ENCODE measurements at regions not wholly inside any gene's neighbourhood (a gene's known extent, or its start where the extent isn't known, plus 50 kb on each side); places are given as distances from the start of the nearest gene placed in this dataset.

DNA sequence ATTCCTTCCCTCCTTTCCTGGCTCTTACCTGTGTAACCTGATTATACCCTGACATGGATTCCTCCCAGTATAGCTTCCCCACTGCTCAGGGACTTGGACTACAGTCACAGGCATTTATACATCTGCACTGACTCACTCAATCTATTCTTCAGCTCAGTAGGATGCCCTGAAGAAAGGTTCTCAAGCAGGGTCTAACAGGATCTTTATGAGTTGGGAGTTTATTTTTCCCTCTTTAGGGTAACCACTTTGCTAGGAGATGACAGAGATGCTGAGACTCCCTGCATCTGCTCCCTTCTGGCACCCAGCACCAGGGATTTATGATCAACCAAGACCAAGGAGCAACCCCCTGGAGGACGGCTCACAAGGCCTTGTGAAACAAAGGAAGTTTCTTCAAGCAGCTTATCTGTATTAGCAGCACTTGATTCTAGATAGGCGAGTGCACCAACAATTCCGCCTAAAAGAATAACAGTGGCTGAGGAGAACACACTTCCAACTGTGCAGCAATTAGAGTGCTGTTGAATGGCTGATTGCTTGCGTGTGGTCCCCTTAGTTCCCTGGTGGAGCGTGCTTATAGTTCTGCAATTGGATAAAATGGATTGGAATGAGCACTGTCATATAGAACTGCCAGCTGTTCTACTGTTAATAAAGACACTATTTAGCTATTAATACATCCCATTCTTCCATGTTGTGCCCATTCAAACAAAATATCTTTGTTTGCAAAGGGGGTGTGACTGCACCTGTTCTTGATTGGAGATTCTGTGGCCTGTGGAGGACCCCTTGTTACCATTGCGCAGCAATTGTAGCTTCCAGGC is 482.6 kb downstream of the ZNF608 start:
- peak; percentile 16 for DNase-seq (ENCODE audit: low read depth)

DNA sequence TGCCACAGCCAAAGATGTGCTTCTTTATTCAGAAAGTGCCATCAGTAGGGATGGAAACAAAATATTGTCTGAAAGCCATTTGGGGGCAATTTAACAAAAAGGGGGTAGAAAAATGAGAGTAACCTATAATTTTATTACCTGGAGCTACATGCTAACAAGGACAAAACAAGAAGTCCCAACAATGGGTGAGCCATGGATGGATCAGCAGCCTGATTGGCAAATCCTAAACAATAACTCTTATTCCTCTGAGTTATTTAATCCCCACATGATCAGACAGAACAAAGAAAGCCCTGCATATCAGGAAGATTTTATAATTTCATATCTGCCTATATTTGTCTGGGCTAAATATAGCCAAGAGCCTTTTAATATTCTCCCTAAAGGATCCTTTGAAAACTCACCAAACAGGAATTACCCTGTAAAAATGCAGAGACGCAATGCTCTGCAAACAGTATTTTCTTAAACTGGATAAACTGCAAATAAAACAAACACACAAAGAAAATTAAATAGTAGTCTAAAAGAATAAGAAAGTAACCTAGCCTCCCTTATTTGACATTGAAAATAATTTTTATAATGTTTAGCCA is 483.4 kb downstream of the ZNF608 start:
- no peak for DNase-seq (ENCODE audit: low read depth)

DNA sequence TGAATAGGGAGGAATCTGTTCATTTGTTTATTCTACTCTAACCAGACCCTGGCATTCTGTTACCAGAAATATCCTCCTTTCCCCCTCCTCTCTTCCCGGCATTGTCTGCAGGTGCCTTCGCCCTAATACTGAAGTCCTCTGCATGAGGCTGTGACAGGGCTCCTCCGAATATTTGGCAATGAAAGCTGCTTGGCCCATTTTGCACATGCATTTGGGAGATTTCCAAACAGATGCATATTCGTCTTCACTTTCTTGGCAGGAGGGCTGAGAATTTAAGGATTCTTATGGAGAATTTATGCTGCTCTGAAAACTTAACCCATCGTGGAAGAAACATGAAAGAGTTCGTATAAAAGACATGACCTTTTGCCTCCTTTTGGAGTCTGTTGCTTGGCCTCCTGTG is 484.0 kb downstream of the ZNF608 start:
- no peak for DNase-seq (ENCODE audit: low read depth)

DNA sequence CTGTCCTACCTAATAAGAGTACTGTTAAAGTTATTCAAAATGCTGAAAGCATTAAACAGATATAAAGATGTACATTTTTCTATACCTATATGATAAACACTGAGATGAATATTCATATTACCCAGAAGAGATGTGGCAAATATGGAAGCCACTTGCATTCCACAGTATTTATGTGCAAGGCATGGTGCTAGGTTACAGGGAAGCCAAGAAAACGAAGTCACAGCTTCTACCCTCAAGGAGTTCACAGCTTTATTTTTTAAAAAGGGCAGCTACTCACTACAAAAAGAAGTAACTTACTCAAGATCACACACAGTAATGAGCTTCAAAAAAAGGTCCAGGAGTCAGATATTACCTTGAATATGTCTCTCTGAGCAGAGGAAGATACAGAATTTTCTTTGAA is 484.6 kb downstream of the ZNF608 start:
- DNase-seq (ENCODE audit: low read depth), result no peak

DNA sequence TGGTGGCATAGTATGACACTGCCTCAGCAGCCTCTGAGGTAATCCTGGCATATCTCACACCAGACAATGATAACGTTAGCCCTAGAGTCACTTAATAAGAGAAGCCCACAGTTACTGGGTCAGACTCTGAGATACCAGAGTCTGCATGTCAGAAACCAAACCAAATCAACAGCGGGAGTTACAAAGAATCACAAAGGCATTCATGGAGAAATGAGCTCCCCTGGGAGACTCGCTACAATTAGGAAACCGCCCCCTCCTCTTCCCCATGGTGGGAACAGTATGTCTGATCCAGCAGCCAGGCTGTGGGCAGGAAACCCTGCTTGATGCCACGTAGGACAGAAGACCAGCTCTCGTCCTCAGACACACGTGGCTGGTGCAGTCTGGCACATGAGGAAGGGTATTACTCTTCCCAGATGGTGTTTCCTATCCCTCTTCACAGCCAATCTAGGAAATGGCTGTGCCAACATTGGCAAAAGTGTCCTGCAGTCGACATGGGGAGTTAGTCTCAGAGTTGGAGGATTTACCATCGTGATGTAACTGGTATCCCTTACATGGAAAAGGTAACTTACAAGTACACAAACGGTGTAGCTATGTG is 485.4 kb downstream of the ZNF608 start:
- DNase-seq (ENCODE audit: low read depth), result no peak

DNA sequence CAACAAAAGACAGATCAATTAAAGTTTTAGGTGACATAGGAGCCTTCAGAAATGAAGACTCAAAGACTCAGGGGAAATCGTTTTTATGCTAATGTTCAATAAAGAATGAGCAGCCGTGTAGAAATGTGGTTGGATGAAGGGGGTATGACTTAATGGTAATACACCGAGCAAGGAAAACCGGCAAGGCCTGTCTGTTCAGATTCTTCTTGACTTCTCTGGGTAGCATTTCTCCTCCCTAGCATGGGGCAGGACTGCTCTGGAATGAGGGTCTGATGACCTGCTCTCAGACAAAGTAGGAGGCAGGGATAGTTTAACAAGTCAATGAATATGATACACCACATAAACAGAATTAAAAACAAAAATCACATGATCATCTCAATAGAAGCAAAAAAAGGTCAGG is 487.4 kb downstream of the ZNF608 start:
- DNase-seq (ENCODE audit: low read depth), result no peak

DNA sequence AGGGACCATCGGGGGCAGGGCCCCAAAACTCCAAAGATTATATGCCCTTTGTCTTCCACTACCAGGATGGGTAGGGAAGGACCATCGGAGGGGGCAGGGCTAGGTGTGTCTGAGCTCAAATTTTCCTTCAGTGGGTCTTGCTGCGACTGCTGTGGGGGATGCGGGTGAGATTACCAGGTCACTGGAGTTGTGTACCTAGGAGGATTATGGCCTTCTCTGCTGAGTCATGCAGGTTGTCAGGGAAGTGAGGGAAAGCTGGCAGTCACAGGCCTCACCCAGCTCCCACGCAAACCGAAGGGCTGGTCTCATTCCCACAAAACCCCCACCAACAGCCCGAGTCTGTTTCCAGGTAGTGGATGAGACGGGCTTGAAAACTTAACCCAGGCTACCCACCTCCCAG is 489.4 kb downstream of the ZNF608 start:
- no peak for DNase-seq (ENCODE audit: low read depth)

DNA sequence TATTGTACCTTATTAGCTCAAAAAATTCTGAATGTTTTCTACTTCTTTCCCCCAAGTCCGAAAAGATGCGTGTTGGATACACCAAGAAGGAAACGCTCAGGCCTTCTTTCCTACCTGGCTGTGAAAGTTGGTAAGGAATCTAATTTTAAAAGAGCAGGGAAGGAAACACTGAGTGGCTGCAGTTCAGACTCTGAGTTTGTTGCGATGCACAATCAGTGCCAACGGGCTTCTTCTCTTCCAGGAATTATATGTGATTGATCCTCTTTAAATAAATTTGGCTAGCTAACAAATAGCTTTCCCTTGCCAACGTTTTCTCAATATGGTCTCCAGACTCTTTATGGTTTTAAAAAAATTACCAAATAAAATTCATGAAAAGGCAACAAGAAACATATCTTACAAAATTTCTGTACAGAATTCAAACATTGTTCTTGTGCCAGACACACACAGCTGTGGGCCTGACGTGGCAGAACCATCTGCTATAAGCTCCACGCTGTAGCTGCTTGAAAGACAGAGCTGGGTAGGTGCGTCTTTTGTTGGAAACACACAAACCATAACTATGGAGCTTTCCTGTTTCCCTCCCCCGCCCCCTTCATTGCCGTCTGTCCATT is 493.1 kb downstream of the ZNF608 start:
- no peak for DNase-seq (ENCODE audit: low read depth)

DNA sequence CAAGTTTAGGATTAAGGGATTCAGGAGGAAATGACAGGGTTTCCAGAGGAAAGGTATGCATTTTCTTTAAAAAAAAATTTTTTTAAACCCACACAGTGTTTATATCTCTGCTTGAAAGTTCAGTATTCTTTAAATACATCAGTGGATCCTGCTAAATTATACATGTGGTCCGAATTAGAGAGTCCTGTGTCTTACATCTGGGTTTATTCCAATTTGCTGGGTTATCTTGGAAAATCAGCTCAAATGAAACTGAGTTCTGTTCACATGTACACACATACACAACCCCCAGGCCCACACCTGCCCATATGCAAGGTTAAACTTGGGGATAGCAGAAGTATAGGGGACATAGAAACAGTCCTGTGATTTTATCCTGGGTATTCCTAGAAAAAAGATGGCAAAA is 493.7 kb downstream of the ZNF608 start:
- DNase-seq (ENCODE audit: low read depth), result no peak

DNA sequence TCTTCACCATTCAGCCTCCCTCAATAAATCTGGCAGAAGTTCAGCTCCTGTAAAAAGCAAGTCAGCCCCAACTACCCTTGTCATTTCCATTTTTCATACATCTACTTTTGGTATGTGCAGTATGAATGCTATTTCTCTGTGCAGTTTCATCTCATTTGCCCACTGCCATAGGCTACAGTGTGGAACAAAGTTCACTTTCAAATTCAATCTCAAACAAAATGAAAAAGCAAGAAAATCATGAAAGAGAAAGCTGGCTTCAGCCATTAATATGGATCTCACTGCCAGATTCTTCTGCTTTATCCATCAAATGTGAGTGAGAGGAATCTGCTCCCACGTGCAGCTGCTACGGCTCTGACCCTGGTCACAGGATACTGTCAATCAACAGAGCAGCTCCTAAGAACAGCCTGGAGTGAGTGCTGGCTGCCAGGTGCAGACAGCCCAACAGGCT is 494.2 kb downstream of the ZNF608 start:
- DNase-seq (ENCODE audit: low read depth), result peak; percentile 38

DNA sequence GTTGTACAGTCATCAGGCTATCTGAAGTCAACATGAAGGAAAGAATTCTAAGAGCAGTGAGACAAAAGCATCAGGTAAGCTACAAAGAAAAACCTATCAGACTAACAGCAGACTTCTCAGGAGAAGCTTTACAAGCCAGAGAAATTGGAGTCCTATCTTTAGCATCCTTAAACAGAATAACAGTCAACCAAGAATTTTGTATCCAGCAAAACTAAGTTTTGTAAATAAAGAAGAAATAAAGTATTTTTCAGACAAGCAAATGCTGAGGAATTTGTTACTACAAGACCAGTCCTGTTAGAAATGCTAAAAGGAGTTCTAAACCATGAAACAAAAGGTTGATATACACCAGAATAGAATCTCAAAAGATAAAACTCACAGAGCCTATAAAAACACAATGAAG is 501.2 kb downstream of the ZNF608 start:
- DNase-seq (ENCODE audit: low read depth), result no peak

DNA sequence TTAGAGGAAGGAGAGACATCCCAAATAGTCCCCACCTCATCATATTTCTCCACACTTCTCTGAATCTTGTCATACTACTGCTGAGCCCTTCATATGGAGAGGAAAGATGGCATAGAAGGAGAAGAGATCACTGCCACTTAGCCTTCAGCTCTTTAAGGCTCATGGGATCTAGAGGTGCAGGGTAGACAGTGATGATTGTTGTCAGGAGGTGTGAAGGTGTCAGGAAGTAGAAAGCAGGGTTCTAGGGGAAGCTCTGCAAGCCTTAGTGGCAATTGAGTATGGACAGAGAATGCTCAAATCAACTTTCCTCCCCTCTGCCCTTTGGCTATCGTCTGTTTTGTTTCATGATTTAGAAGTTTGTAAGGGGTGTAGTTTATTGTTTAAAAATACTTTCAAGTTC is 505.7 kb downstream of the ZNF608 start:
- no peak for DNase-seq (ENCODE audit: low read depth)

DNA sequence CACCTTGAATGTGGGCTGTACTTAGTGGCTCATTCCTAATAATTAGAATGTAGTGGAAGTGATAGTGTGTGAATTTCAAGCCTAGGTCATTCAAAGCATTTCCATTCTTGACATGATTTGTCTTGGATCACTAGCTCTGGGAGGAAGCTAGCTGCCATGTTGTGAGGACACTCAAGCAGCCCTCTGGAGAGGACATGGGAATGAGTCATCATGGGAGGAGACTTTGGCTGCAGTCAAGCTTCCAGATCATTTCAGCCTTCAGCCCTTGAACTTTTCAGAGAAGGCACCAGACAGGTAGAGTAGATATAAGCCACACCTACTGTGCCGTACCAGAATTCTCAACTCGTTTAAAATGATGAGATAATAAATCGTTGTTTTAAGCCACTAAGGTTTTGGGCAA is 506.9 kb downstream of the ZNF608 start:
- DNase-seq (ENCODE audit: low read depth), result no peak

DNA sequence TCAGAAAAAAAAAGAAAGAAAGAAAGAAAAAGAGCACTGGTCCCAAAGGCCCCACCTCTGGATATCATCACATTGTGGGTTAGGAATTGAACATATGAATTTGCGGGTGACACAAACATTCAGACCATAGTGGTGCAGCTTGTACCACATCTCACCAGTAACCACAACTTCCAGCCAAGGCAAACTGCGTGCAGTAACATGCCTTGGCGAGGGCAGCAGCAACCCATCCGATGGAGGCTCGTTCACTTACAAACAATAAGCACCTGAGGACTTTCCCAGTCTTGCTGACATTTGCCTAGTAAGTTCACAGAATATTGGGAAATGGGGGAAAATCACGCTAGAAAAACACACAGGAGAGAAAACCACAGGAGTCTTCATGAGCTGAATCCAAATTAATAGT is 508.1 kb downstream of the ZNF608 start:
- DNase-seq (ENCODE audit: low read depth), result no peak

DNA sequence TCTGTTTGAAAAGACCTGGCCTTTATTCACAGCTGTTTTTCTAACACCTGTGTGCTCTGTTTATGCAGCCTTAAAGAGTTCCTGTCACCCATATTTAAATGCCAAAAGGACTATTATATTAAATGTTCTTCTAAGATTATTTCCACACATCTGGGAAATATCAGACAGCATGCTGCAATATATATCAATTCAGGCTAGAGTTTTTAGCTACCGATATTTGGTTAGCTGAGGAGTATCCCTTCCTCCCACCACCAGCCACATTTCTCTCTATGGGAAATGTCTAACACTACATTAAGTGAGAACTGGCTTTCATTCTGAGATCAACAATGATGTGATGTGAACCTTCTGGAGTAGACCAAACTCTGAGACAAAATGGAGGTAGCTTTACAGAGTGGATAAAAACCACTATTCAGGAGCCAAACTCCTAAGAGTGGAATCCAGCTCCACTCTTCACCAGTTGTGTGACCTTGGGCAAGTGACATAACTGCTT is 509.2 kb downstream of the ZNF608 start:
- no peak for DNase-seq (ENCODE audit: low read depth)

DNA sequence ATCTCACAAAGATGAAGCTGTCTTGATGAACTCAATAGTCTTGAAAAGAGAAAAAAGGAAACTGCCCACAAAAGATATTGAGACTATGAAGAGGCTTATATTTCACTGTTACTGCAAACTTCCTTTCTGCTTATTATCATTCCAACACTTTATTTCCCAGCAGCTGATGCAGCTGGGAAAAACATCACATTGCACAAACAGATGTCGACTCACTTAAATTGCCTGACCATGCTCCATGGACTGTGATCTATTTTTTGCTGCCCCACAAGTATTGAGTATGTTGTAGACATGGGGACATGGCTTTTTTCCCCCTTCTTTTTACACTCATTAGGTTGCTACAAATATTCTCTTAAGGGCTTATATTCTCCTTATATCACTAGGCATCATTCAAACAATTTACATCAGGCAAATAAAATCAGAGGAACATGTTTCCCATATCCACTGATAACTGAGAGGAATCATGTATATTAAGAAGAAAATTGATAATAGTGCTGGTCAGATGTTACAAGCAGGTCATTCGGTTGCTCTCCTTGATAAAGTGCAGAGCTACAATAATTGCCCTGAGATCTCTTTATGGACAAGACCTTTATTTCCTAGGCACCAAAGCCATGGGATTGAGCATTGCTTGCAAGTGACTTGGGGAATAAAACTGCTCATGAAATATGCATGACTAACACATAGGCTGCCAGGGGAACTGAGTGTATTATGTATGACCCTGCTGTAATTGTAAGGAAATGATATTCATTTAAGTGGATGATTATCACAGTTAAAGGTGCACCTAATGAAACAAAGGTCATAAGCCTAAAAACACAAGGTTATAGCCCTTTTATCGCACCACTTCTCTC is 509.9 kb downstream of the ZNF608 start:
- peak; percentile 12 for DNase-seq (ENCODE audit: low read depth)

DNA sequence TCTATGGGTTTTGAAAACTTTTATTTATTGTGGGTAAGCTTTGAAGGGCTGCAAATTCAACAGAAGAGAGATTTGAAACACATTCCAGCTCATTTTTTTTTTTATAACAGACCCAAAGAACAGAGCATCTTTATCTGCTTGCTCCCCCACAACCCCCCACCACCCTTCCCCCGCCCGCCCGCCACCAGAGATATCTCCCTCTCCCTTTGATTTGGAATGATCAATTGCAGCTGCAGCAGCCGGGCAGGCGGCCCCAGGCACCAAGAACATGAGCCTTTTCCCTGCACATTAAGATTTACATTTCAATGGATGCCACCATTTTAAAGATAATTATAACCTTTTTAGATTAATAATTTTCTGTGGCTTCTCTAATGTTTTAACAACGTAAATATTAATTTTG is 510.9 kb downstream of the ZNF608 start:
- DNase-seq (ENCODE audit: low read depth), result no peak

DNA sequence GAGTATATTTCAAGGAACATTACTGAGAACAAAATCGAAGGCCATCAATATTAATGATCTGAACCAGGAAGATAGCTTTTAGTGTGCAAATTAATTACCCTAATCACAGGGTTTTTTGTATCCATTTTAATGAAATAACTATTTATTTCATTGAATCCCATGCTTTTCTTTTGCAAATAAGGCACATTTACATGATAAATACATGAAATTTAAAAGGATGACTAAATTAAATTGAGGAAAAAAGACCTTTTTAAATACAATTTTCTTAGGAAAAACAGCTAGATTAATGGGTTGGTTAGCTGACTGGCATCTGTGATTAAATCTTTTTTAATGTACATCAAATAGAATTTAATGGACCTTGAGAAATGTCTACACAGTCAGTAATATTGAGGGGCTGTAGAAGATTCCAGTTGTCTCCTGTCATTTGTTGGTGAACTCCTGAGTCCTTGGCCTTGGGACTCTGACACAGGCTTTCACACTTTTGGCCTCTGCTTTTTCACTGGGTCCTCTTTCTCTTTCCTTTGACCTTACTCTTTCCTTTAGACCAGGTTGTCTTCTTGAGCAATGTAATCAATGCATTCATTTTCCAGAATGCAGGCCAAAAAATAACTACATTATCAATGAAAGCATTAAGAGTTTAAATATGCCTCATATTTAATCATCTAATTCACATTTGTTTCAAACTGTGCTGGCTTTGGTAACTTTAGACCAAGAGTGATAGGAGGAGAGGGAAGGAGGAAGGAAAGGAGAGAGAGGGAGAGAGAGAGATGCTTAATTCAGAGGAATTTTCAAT is 511.5 kb downstream of the ZNF608 start:
- no peak for DNase-seq (ENCODE audit: low read depth)

DNA sequence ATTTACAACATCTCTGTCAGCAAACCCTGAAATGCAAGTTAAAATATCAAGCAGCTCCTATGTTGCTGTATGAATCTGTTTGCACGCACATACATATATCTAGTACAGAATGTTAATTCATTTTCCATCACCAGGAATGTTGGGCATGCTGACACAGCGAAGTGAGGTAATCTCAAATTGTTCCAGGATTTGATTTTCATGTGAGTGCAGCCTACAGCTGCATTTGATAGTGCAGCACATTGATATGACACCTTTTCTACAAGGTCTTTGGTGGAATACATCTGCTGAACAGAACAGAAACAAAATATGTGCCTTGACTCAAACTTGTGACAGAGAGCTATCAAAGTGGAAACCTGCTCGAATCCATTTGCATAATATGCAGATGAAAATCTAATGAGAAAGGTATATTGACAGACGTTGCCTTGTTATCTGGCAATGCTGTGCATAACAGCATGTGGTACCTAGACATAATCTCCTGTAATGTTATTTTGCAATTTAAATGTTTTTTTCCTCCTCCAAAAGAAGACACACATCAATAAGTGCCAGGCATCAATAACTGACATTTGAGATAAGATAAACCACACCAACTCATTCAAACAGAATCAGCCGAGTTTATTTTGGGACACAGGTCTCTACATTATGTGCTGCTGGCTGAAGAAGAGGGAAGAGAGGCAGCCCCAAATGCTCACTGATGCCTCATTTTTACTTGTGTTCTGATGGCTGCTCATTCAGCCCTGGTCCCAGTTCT is 512.2 kb downstream of the ZNF608 start:
- peak; percentile 41 for DNase-seq (ENCODE audit: low read depth)

DNA sequence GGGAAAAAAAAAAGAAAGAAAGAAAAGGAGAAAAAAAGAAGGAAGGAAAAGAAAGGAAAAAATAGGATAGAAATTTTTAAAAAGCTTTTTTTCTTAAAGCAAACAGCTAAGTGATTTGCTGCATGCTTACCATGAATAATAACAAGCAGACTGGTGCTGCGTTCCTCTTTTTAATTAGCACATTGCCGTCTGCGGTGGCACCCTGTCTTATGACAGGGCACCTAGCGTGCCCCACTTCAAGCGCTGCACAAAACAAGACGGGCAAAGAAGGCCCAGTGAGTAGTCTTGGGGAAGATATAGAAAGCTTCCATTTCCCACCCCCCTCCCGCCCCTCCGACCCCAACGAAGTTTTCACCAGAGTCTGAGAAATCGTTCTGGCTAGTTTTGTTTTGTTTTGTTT is 513.9 kb downstream of the ZNF608 start:
- DNase-seq (ENCODE audit: low read depth), result no peak

Measured in amniotic epithelial cell (primary cell).